GM12873 (cell line): ENCODE measurements at regions not wholly inside any gene's neighbourhood (a gene's known extent, or its start where the extent isn't known, plus 50 kb on each side); places are given as distances from the start of the nearest gene placed in this dataset.

Experiments used
- TF ChIP-seq, protein P1 (sequence below): IDR thresholded peaks from 2 replicates; pipeline ENCODE4 v1.5.1; 2012; ENCODE audit warnings: low read depth, mild to moderate bottlenecking, moderate library complexity, low read length, control low read depth; ENCODE audit not compliant: insufficient read depth; ENCODE audit errors: missing control alignments

DNA sequence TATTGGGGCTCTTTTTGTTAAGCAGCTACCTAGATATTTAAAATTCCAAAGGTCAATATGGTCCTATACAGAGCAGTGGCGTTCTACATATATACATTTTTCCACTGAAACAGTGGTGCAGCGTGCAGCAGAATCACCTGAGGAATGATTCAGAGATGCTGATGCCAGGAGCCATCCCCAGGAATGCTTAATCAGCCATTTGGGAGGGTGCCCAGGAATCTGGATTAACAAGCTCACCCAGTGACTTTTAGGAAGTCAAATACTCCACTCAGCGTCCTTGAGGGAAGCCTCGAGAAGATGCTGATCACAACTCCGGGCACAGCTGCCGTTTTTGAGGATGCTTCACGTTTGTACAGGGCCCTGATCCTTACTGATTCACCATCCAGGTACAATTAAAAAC is 82.6 kb upstream of the ARHGEF3 start:
- TF ChIP-seq, protein P1, sequence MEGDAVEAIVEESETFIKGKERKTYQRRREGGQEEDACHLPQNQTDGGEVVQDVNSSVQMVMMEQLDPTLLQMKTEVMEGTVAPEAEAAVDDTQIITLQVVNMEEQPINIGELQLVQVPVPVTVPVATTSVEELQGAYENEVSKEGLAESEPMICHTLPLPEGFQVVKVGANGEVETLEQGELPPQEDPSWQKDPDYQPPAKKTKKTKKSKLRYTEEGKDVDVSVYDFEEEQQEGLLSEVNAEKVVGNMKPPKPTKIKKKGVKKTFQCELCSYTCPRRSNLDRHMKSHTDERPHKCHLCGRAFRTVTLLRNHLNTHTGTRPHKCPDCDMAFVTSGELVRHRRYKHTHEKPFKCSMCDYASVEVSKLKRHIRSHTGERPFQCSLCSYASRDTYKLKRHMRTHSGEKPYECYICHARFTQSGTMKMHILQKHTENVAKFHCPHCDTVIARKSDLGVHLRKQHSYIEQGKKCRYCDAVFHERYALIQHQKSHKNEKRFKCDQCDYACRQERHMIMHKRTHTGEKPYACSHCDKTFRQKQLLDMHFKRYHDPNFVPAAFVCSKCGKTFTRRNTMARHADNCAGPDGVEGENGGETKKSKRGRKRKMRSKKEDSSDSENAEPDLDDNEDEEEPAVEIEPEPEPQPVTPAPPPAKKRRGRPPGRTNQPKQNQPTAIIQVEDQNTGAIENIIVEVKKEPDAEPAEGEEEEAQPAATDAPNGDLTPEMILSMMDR = no peak

GRCh38 chr3:56883828-56884227 is 82.1 kb upstream of the ARHGEF3 start:
- TF ChIP-seq, protein P1 = no peak

DNA sequence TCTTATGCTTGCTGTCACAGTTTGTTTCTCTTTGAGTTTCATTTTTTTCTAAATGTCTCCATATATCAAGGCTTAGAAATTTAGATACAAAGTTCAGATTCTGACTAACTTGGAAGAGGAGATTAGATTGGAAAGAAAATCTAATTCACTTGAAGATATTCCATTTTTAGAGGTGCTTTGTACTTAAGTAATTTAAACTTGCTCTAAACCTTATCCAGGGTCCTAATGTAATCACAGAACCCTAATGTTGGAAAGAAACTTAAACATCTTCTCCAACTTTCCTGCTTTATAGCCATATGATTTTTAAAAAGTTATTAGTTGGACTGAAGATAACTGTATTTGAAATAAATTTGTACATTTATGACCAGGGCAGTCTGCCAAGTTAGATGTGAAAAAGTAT is 81.1 kb upstream of the ARHGEF3 start:
- TF ChIP-seq, protein P1 = no peak

GRCh38 chr3:56881841-56882240 is 80.1 kb upstream of the ARHGEF3 start:
- TF ChIP-seq, protein P1 = no peak

GRCh38 chr3:56880720-56881575 is 79.2 kb upstream of the ARHGEF3 start:
- TF ChIP-seq, protein P1 = no peak

- TF ChIP-seq, protein P1 = no peak
Measured at GRCh38 chr3:56879436-56880215, 77.9 kb upstream of the ARHGEF3 start.

DNA sequence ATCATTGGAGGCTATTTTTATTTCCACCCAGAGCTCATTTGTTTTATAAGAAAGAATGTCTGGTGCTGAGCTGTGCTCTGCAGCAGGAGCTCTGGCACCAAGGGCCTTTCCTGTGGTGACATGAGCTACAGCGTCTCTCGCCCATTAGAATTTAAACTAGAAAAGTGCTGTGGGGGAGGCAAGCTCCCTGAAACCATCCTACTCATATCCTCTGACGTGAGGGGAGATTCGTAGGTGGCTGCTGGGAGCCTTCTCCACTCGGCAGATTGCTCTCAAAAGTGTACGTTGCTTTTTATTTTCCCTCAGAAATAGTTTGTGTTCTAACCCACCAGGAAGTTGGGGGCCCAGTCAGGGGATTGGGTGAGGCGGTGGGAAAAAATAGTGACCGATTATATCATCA is 76.3 kb upstream of the ARHGEF3 start:
- TF ChIP-seq, protein P1 = no peak
